ENCODE measurements at regions not wholly inside any gene's neighbourhood (a gene's known extent, or its start where the extent isn't known, plus 50 kb on each side); places are given as distances from the start of the nearest gene placed in this dataset.
A peak's percentile ranks its signal among the peaks of the same experiment; 100 is the strongest.

DNA sequence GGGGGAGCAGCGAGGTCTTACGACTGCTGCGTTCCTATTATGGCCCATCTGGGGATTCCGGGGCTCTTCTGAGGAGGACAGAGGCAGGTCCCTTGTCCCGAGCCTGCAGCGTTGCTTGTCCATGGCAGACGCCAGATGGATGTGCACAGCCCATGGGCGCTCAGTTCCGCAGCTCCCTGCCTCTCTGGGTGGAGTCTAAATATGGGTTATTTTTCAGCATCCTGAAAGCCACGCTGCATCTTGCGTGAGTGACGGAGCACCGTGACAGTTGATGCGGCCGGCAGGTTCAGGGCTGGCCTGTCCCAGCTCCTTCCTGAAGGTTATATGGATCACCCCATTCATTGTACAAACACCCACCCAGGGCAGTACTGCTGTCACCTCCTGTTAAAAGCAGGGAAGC, 1169.4 kb downstream of the BRD1 start:
- Histone ChIP-seq H3K36me3 (replicated peaks; ENCODE audit: control insufficient read depth, insufficient read depth, low read length) (no peaks in the 10 kb centered on the region), H3K27me3 (ENCODE audit: control insufficient read depth, insufficient read depth, low read length) (no peaks in the 10 kb centered on the region)
- no peak for DNase-seq

DNA sequence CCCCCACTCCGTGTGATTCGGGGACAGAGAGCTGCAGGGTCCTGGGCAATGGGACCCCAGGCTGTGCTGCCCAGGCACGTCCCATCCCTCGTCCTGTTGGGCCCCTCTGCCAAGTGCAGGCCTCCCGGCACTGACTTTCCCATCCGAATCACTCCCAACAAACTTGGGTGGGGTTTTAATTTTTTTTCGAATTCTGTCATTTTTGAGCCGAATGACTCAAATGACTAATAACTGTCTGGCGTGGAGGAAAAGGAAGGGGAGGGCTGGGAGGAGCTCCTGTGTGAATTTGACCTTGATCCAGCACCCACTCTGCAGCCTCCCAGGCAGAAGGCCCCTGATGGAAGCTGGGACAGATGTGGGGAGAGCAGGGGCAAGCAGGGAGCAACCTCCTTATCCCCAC, 1173.2 kb downstream of the BRD1 start:
- Histone ChIP-seq H3K36me3 (replicated peaks; ENCODE audit: control insufficient read depth, insufficient read depth, low read length) (no peaks in the 10 kb centered on the region), H3K4me3 (ENCODE audit: insufficient read depth, low read depth, low read length) (no peak overlapping the region), H3K27me3 (ENCODE audit: control insufficient read depth, insufficient read depth, low read length) (no peaks in the 10 kb centered on the region)
- DNase-seq, result no peak

More for the DNA sequence above, 1169.4 kb downstream of the BRD1 start:
- no peak overlapping the region for H3K4me3 ChIP-seq (ENCODE audit: insufficient read depth, low read depth, low read length)

DNA sequence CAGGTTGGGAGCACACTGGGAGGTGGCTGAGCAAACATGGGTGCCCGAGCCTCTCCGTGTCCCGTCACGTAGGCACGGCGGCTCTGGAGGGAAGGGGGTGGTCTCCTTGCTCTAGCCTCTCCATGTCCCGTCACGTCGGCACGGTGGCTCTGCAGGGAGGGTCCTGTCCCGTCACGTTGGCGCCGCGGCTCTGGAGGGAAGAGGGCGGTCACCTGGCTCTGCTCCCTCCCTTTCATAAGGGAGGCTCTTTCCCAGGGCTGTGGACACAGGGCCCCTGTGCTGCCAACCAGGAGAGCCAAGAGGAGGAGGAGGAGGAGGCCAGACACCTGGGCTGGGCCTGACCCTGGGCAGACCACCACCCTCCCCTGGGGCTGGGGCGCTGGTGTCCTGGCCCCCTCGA, 1173.7 kb downstream of the BRD1 start:
- Histone ChIP-seq H3K36me3 (replicated peaks; ENCODE audit: control insufficient read depth, insufficient read depth, low read length) (no peaks in the 10 kb centered on the region), H3K27me3 (ENCODE audit: control insufficient read depth, insufficient read depth, low read length) (no peaks in the 10 kb centered on the region), H3K4me3 (ENCODE audit: insufficient read depth, low read depth, low read length) (no peak overlapping the region)
- no peak for DNase-seq

GRCh38 chr22:48653306-48653705, 1174.4 kb downstream of the BRD1 start:
- Histone ChIP-seq H3K36me3 (replicated peaks; ENCODE audit: control insufficient read depth, insufficient read depth, low read length) (no peaks in the 10 kb centered on the region), H3K27me3 (ENCODE audit: control insufficient read depth, insufficient read depth, low read length) (no peaks in the 10 kb centered on the region), H3K4me3 (ENCODE audit: insufficient read depth, low read depth, low read length) (no peak overlapping the region)
- no peak for DNase-seq

- no peaks in the 10 kb centered on the region for H3K36me3 ChIP-seq (replicated peaks; ENCODE audit: control insufficient read depth, insufficient read depth, low read length)
- H3K4me3 ChIP-seq (ENCODE audit: insufficient read depth, low read depth, low read length), result no peak overlapping the region
- no peak for DNase-seq
- no peaks in the 10 kb centered on the region for H3K27me3 ChIP-seq (ENCODE audit: control insufficient read depth, insufficient read depth, low read length)
Measured at GRCh38 chr22:48652796-48653195, 1174.9 kb downstream of the BRD1 start.

- Histone ChIP-seq H3K4me3 (ENCODE audit: insufficient read depth, low read depth, low read length) (no peak overlapping the region), H3K27me3 (ENCODE audit: control insufficient read depth, insufficient read depth, low read length) (no peaks in the 10 kb centered on the region), H3K36me3 (replicated peaks; ENCODE audit: control insufficient read depth, insufficient read depth, low read length) (no peaks in the 10 kb centered on the region)
- no peak for DNase-seq
Measured at GRCh38 chr22:48651981-48652538, 1175.6 kb downstream of the BRD1 start.

DNA sequence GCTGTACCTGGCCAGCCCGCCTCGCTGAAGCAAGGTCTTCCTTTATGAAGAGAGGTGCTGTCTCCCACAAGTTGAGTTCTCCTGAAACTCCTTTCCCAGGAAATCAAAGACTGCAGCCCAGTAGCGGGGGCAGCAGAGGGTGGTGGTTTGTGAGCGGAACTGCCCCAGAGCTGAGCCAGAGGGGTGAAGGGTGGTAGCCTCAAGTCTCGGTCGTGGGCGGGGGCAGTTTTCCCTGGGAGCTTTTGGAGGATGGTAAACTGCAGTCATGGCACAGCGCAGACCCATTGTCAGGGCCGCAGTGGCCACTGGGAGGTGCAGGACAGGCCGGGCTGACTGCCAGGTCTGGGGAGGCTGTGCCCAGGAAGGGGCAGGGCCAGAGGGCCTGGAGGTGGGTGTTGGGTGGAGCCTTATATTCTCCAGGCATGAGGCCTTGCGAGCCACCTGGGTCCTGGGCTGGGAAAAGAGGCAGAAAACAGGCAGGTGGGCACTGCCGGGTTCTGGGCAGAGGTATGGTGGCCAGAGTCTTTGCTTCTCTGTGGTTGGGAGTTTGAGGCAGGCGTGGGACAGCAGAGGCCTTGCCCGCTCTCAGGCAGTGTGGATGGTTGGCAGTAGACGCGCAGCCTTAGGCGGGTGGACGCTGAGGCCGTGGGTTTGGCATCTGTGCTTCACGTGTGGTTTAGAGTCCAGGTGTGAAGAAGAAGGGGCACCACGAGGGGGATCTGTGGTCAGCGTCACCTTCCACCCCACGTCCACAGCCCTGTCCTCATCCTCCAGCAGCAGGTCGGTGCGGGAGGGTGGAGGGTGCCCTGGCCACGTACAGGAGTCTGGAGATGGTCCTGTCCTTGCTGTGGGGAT, 1176.4 kb downstream of the BRD1 start:
- Histone ChIP-seq H3K27me3 (ENCODE audit: control insufficient read depth, insufficient read depth, low read length) (no peaks in the 10 kb centered on the region), H3K4me3 (ENCODE audit: insufficient read depth, low read depth, low read length) (no peak overlapping the region), H3K36me3 (replicated peaks; ENCODE audit: control insufficient read depth, insufficient read depth, low read length) (no peaks in the 10 kb centered on the region)
- peak; percentile 65 for DNase-seq

DNA sequence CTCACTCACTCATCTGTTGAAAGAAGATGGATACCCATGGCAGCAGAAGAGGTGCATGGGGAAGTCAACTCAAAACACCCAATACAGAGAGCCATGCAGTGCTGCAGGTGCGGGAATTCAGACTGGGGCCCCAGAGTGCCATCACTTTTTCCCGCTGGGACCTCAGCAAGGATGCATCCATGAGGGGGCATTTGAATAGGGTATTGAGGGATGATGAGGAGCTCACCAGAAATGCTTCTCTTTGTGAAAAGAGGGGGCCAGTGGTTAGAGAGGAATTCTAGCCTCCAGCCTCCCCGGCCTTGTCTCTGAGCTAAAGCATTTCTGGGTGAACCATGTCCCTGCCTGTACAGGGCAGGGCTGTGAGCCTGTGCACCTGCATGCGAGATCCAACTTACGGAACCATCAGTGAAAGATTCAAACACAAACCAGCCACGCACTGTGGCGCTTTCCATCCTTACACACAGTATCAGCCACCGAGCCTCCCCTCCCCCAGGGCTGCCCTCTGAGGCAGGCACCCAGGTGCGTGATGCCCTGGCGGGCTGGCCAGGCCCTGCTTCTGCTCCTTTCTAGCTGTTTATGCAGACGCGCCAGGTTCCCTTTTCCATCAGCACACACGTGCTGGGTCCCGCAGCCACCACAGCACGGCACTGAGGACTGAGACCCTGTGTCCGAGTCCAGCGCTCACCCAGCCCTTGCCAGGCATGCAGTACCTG, 1177.2 kb downstream of the BRD1 start:
- no peak for DNase-seq
- H3K36me3 ChIP-seq (replicated peaks; ENCODE audit: control insufficient read depth, insufficient read depth, low read length), result no peaks in the 10 kb centered on the region
- H3K4me3 ChIP-seq (ENCODE audit: insufficient read depth, low read depth, low read length), result no peak overlapping the region
- no peaks in the 10 kb centered on the region for H3K27me3 ChIP-seq (ENCODE audit: control insufficient read depth, insufficient read depth, low read length)

DNA sequence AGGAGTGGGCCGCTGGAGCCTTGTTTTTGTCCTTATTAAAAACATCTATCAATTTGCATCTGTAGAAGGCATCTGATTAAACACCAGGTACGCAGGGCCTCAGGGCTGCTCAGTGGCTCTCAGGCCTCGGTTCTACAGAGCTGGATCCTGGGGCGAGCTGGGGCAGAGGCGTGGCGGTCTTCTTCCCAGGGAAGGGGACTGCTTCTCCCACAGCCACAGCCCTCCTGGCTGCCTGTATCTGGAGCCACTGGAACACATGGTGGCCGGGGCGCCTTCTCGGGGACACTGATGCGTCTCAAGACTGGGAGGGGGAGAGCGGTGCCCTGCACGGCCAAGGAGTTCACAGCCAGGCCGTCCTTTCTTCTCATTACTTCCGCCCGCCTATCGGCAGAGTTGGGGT, 1178.2 kb downstream of the BRD1 start:
- no peaks in the 10 kb centered on the region for H3K27me3 ChIP-seq (ENCODE audit: control insufficient read depth, insufficient read depth, low read length)
- H3K4me3 ChIP-seq (ENCODE audit: insufficient read depth, low read depth, low read length), result no peak overlapping the region
- H3K36me3 ChIP-seq (replicated peaks; ENCODE audit: control insufficient read depth, insufficient read depth, low read length), result no peaks in the 10 kb centered on the region
- no peak for DNase-seq

DNA sequence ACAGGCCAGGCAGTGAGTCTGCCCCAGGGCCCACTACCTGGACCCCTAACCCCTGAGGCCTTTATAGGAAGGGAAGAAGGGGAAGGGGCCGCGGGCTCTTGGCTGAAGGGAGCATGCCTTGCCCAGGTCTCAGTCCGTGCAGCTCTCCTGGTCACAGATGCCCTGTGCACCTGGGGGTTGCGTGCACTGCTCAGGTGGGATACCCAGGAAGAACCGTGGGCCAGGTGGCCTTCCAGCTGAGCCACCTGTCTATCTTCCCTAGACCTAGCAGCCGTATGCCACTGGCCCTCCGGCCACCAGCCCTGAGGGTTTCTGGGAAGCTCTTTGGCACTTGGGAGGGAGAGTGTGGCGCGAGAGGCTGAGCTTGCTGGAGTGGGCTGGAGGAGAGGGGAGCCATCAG, 1178.6 kb downstream of the BRD1 start:
- Histone ChIP-seq H3K4me3 (ENCODE audit: insufficient read depth, low read depth, low read length) (no peak overlapping the region), H3K27me3 (ENCODE audit: control insufficient read depth, insufficient read depth, low read length) (no peaks in the 10 kb centered on the region), H3K36me3 (replicated peaks; ENCODE audit: control insufficient read depth, insufficient read depth, low read length) (no peaks in the 10 kb centered on the region)
- DNase-seq, result no peak

DNA sequence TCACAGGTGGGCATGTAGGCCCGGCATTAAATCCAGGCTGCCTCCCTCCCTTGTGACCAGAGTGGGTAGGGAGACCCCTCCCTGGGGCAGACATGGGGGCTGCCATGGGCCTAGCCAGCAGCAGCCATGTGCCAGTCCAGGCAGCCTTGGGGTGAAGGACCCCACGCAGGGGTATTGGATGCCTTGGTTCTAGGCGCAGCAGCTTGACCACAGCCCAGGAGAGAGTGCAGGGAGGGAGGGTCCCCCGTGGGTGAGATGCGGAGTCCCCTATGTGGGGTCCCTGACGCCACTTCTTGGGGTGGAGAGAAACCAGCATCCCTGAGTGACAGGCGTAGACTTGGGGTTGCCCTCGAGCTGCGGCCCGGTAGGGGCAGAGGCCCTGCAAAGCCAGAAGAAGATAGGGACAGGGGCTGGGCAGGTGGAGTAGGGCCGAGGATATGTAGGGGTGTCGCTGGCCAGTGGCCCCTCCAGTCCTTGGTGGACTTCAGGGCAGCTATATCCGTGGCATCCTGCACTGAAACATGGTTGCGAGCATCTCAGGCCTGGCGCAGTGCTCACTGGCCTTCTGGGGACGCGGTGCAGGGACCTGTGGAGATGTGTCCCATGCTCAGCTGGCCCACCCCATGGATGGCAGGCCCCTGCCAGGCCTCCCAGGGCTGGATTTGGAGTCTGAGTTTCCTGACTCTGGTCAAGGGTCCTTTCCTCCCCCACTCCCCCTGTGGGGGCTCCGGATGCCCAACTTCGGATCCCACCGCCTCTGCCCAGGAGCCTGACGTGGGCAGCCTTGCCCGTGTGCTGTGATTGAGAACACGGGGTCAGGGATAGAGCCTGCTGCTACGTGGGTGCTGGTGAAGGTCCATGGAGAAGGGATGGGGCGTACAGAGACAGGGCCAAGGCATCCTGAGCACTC, 1179.8 kb downstream of the BRD1 start:
- no peaks in the 10 kb centered on the region for H3K36me3 ChIP-seq (replicated peaks; ENCODE audit: control insufficient read depth, insufficient read depth, low read length)
- no peak for DNase-seq
- no peak overlapping the region for H3K4me3 ChIP-seq (ENCODE audit: insufficient read depth, low read depth, low read length)
- H3K27me3 ChIP-seq (ENCODE audit: control insufficient read depth, insufficient read depth, low read length), result no peaks in the 10 kb centered on the region

- no peaks in the 10 kb centered on the region for H3K27me3 ChIP-seq (ENCODE audit: control insufficient read depth, insufficient read depth, low read length)
- H3K36me3 ChIP-seq (replicated peaks; ENCODE audit: control insufficient read depth, insufficient read depth, low read length), result no peaks in the 10 kb centered on the region
- H3K4me3 ChIP-seq (ENCODE audit: insufficient read depth, low read depth, low read length), result no peak overlapping the region
- DNase-seq, result no peak
Measured at GRCh38 chr22:48647051-48647450, 1180.6 kb downstream of the BRD1 start.

DNA sequence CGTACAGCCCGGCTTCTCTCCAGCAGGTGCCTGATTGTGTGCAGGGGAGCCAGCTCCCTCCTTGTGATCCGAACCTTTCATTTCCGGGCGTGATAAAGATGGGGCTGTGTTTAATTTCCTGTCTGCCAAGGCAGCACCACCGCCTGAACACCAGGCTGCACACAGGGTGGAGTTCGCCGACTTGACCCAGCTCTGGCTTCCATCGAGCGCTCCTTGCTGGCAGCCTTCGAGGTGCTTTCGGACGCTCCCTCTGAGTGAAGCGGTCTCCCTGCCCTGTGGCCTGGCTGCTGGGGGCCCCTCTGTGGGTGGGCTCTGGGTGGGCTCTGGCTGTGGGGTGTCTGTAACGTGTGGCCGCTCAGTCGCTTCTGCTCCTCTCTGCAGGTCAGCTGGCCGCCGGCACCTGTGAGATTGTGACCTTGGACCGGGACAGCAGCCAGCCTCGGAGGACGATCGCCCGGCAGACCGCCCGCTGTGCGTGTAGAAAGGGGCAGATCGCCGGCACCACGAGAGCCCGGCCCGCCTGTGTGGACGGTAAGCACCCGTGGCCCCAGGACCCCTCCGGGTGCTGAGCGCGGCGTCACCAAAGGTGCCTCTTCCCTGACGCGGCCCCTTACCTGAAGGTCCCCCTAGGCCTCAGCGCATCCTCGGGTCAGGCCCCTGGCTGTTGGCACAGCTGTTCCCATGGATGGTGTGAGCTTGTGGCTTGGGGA, 1181.3 kb downstream of the BRD1 start:
- Histone ChIP-seq H3K4me3 (ENCODE audit: insufficient read depth, low read depth, low read length) (no peak overlapping the region), H3K36me3 (replicated peaks; ENCODE audit: control insufficient read depth, insufficient read depth, low read length) (no peaks in the 10 kb centered on the region), H3K27me3 (ENCODE audit: control insufficient read depth, insufficient read depth, low read length) (no peaks in the 10 kb centered on the region)
- no peak for DNase-seq

GRCh38 chr22:48645766-48646165, 1181.9 kb downstream of the BRD1 start:
- Histone ChIP-seq H3K4me3 (ENCODE audit: insufficient read depth, low read depth, low read length) (no peak overlapping the region), H3K27me3 (ENCODE audit: control insufficient read depth, insufficient read depth, low read length) (no peaks in the 10 kb centered on the region), H3K36me3 (replicated peaks; ENCODE audit: control insufficient read depth, insufficient read depth, low read length) (no peaks in the 10 kb centered on the region)
- no peak for DNase-seq

All from H7 (cell line).